A673 (cell line): ENCODE measurements at regions not wholly inside any gene's neighbourhood (a gene's known extent, or its start where the extent isn't known, plus 50 kb on each side); places are given as distances from the start of the nearest gene placed in this dataset.

ENCODE experiments used
- BruUV-seq: library from RNA; stranded (reverse); fragments of 400-500 nt; replicated peaks from 2 replicates; lab custom pipeline; 2021; lab: Mats Ljungman, UMichigan
- CTCF ChIA-PET: fragments of 300-600 bp; sonication (Branson Sonifier 250); formaldehyde crosslinking; loops from one replicate; lab custom pipeline; 2022; ENCODE audit warnings: antibody characterized with exemption; lab: Charles Lee
- POLR2A ChIA-PET: fragments of 300-600 bp; sonication (Branson Sonifier 250); formaldehyde crosslinking; loops from one replicate; lab custom pipeline; 2022; ENCODE audit warnings: antibody characterized with exemption; ENCODE audit not compliant: low non-redundant PET; lab: Charles Lee
- DNase-seq: peaks from one replicate; pipeline ENCODE4 v3.0.0-alpha.2; 2015; ENCODE audit warnings: low spot score
- H3K27ac ChIP-seq: fragments of 200-600 bp; sonication (generic); 2 replicates; pipeline ENCODE4 v1.5.1; 2016; ENCODE audit warnings: mixed run types, low read depth, mild to moderate bottlenecking, mixed read lengths, antibody characterized with exemption, low read length; ENCODE audit not compliant: poor library complexity, severe bottlenecking
- H3K27me3 ChIP-seq: fragments of 200-600 bp; sonication (generic); replicated peaks from 2 replicates; pipeline ENCODE4 v1.6.1; 2017; ENCODE audit warnings: mixed run types, low read depth, mild to moderate bottlenecking, mixed read lengths, antibody characterized with exemption, low read length; ENCODE audit not compliant: insufficient read depth, poor library complexity
- H3K36me3 ChIP-seq: fragments of 200-600 bp; sonication (generic); 2 replicates; pipeline ENCODE4 v1.6.1; 2016; ENCODE audit warnings: mixed run types, mild to moderate bottlenecking, mixed read lengths, antibody characterized with exemption, low read length; ENCODE audit not compliant: insufficient read depth, poor library complexity, severe bottlenecking
- H3K4me1 ChIP-seq: fragments of 200-600 bp; sonication (generic); 2 replicates; pipeline ENCODE4 v1.6.1; 2017; ENCODE audit warnings: mixed run types, mild to moderate bottlenecking, mixed read lengths, antibody characterized with exemption, low read length; ENCODE audit not compliant: insufficient read depth, poor library complexity, severe bottlenecking
- H3K4me3 ChIP-seq: fragments of 200-600 bp; sonication (generic); 2 replicates; pipeline ENCODE4 v1.5.1; 2016; ENCODE audit warnings: low read depth, mixed run types, mild to moderate bottlenecking, mixed read lengths, low read length; ENCODE audit not compliant: poor library complexity, severe bottlenecking
- H3K9me3 ChIP-seq: fragments of 200-600 bp; sonication (generic); 2 replicates; pipeline ENCODE4 v1.6.1; 2016; ENCODE audit warnings: mixed run types, low read depth, mild to moderate bottlenecking, mixed read lengths, antibody characterized with exemption, low read length; ENCODE audit not compliant: poor library complexity, severe bottlenecking
- EZH2 ChIP-seq: fragments of 200-600 bp; sonication (generic); IDR thresholded peaks from 2 replicates; pipeline ENCODE4 v1.6.1; 2017; ENCODE audit warnings: borderline replicate concordance, low read depth, mild to moderate bottlenecking, mixed read lengths, antibody characterized with exemption, low read length; ENCODE audit not compliant: poor library complexity, severe bottlenecking
- intact Hi-C: fragments of 100-400 bp; cut with micrococcal nuclease; formaldehyde crosslinking; loops from one replicate; pipeline ENCODE4 v1.10.0; 2022; ENCODE audit not compliant: unreplicated experiment
- TF ChIP-seq, protein P1 (sequence below): fragments of 300-800, 200-600 bp; sonication (generic); conservative IDR thresholded peaks from 2 replicates; pipeline ENCODE4 v1.5.1; 2017; ENCODE audit warnings: low read depth, mild to moderate bottlenecking, antibody characterized with exemption, low read length, moderate library complexity, mixed read lengths

DNA sequence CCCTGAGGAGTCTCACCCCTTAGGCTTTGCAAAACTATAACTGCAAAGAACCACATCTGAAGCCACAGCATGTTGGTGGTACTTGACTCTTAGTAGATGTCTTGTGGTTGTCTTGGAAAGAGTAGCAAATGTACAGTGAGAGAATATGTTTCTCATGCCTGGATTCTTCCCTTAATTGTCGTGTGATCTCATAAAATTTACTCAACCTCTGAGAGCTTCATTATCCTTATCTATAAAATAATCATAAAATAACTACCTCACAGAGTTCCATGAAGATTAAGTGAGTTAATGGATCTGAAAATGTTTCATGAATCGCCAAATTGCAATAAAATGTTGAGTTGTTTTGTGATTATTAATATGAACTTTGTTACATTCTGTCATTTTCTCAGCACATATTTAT, 491.5 kb downstream of the METTL15 start:
- H3K27ac ChIP-seq, result no peak overlapping the region
- no TSS peak for BruUV-seq
- no peaks in the 10 kb centered on the region for H3K4me1 ChIP-seq
- no peak for DNase-seq
- TF ChIP-seq, protein P1, sequence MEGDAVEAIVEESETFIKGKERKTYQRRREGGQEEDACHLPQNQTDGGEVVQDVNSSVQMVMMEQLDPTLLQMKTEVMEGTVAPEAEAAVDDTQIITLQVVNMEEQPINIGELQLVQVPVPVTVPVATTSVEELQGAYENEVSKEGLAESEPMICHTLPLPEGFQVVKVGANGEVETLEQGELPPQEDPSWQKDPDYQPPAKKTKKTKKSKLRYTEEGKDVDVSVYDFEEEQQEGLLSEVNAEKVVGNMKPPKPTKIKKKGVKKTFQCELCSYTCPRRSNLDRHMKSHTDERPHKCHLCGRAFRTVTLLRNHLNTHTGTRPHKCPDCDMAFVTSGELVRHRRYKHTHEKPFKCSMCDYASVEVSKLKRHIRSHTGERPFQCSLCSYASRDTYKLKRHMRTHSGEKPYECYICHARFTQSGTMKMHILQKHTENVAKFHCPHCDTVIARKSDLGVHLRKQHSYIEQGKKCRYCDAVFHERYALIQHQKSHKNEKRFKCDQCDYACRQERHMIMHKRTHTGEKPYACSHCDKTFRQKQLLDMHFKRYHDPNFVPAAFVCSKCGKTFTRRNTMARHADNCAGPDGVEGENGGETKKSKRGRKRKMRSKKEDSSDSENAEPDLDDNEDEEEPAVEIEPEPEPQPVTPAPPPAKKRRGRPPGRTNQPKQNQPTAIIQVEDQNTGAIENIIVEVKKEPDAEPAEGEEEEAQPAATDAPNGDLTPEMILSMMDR, result no peak
- TF ChIP-seq EZH2, result no peak
- ChIA-PET POLR2A (interaction anchor here (0.7 kb wide), 1 partner anchor 131 kb away, joined by 4 read pairs; no protein-coding TSS in a partner anchor), CTCF (no interaction called here)
- H3K4me3 ChIP-seq, result no peak overlapping the region
- H3K9me3 ChIP-seq, result no peaks in the 10 kb centered on the region
- intact Hi-C loops, result no loop called here
- H3K36me3 ChIP-seq, result no peaks in the 10 kb centered on the region
- H3K27me3 ChIP-seq, result peaks cover 47% of the 10 kb centered on the region

DNA sequence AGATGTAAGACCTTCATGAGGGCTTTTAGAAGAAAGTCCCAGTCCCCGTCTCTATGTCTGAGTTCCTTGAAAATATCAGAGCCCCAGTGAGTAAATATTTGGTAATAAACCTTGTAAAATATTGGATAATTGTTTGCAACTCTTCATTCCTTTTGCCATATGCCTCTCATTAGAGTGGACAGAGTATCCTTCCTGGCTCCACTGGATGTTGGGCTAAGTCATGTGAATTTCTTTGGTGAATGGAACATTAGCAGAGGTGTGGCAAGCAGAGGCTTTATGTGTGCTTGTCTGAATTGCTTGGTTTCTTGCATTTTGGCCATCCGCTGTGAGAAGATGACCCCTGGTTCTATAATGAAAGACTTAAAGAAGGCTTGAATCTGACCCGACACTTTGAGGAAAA, 490.3 kb downstream of the METTL15 start:
- Histone ChIP-seq H3K27ac (no peak overlapping the region), H3K4me1 (no peaks in the 10 kb centered on the region), H3K27me3 (peaks cover 47% of the 10 kb centered on the region), H3K36me3 (no peaks in the 10 kb centered on the region), H3K4me3 (no peak overlapping the region), H3K9me3 (no peaks in the 10 kb centered on the region)
- DNase-seq, result no peak
- TF ChIP-seq EZH2, result no peak
- TF ChIP-seq, protein P1, result no peak
- BruUV-seq, result no TSS peak
- ChIA-PET POLR2A (no interaction called here), CTCF (no interaction called here)
- intact Hi-C loops, result no loop called here

DNA sequence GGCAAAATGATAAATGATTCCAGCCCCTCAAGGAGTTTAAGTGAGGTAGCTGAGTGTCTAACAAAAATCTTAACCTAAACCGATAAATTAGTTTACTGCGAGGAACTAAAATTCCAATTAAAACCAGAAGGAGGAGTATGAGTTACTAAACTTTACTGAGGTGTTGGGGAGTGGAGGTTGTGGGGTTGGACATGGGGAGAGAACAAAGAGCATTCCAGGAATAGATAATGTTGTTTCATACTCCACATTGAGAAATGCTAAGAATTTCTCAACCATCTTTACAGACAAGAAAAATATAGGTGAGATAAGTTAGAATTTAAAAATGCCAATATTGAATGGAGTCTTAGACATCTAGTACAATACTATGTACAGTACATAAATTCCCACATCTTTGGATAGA, 488.6 kb downstream of the METTL15 start:
- H3K27me3 ChIP-seq, result peaks cover 48% of the 10 kb centered on the region

More for the DNA sequence above, 488.6 kb downstream of the METTL15 start:
- TF ChIP-seq, protein P1, result no peak; the same call in 1 of the 2 replicates
- no peak for TF ChIP-seq EZH2
- DNase-seq, result no peak
- H3K4me3 ChIP-seq, result no peak overlapping the region
- POLR2A ChIA-PET, result no interaction called here
- intact Hi-C loops, result no loop called here
- H3K9me3 ChIP-seq, result no peaks in the 10 kb centered on the region
- CTCF ChIA-PET, result no interaction called here
- no TSS peak for BruUV-seq
- H3K27ac ChIP-seq, result no peak overlapping the region
- H3K36me3 ChIP-seq, result no peaks in the 10 kb centered on the region
- H3K4me1 ChIP-seq, result no peaks in the 10 kb centered on the region
